ENCODE measurements at regions not wholly inside any gene's neighbourhood (a gene's known extent, or its start where the extent isn't known, plus 50 kb on each side); places are given as distances from the start of the nearest gene placed in this dataset.

- no peak for TF ChIP-seq NRF1 (IDR thresholded peaks at IDR 0.05; ENCODE audit: low read depth, low read length)
- TF ChIP-seq TAF1 (IDR thresholded peaks at IDR 0.05; ENCODE audit: low read depth, low read length) = peak; percentile 47; the same call in 1 of the 2 replicates
- TF ChIP-seq RAD21 (IDR thresholded peaks at IDR 0.05 in 1 of 2, conservative IDR thresholded peaks at IDR 0.05 in 1 of 2; ENCODE audit: low read depth in 2 of 2, low read length in 2 of 2) = peak in 1 of 2 experiments; percentile 12; a peak in 2 of 4 replicates
- peak in 1 of 2 experiments; percentile 80; a peak in 1 of 4 replicates for TF ChIP-seq HDAC2 (IDR thresholded peaks at IDR 0.05; ENCODE audit: borderline replicate concordance in 1 of 2, low read depth in 2 of 2, low read length in 2 of 2)
- peak; percentile 92 for TF ChIP-seq NANOG (IDR thresholded peaks at IDR 0.05; ENCODE audit: insufficient read depth, low read depth, low read length, poor library complexity, severe bottlenecking)
- TF ChIP-seq JUN (IDR thresholded peaks at IDR 0.05; ENCODE audit: low read depth, low read length) = no peak
- TF ChIP-seq TCF12 (IDR thresholded peaks at IDR 0.05; ENCODE audit: low read depth, low read length) = peak; percentile 3; the same call in 1 of the 2 replicates
- TF ChIP-seq JUND (IDR thresholded peaks at IDR 0.05; ENCODE audit: low read length) = peak; percentile 10; the same call in 1 of the 2 replicates
- peak; percentile 34; the same call in 1 of the 2 replicates for TF ChIP-seq YY1 (IDR thresholded peaks at IDR 0.05; ENCODE audit: low read depth, low read length)
- TF ChIP-seq SP2 (IDR thresholded peaks at IDR 0.05; ENCODE audit: low read length) = no peak
- no peak for TF ChIP-seq CBX8 (IDR thresholded peaks at IDR 0.05; ENCODE audit: borderline replicate concordance, low read depth, low read length)
- TF ChIP-seq TAF7 (optimal IDR thresholded peaks at IDR 0.05; ENCODE audit: borderline replicate concordance, low read depth, low read length) = no peak
- TF ChIP-seq KDM1A (IDR thresholded peaks at IDR 0.05; ENCODE audit: borderline replicate concordance, low read length) = peak; percentile 62; the same call in 1 of the 2 replicates
- TF ChIP-seq, protein P1, sequence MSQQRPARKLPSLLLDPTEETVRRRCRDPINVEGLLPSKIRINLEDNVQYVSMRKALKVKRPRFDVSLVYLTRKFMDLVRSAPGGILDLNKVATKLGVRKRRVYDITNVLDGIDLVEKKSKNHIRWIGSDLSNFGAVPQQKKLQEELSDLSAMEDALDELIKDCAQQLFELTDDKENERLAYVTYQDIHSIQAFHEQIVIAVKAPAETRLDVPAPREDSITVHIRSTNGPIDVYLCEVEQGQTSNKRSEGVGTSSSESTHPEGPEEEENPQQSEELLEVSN (IDR thresholded peaks at IDR 0.05) = peak; percentile 58; the same call in 1 of the 2 replicates
- TF ChIP-seq, protein P2, sequence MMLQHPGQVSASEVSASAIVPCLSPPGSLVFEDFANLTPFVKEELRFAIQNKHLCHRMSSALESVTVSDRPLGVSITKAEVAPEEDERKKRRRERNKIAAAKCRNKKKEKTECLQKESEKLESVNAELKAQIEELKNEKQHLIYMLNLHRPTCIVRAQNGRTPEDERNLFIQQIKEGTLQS (IDR thresholded peaks at IDR 0.05; ENCODE audit: insufficient read depth, low read depth, low read length) = no peak
- peak; percentile 92 for TF ChIP-seq CREB1 (IDR thresholded peaks at IDR 0.05)
- no peak for TF ChIP-seq SAP30 (IDR thresholded peaks at IDR 0.05; ENCODE audit: insufficient read depth, insufficient replicate concordance, low read length)
- TF ChIP-seq EGR1 (IDR thresholded peaks at IDR 0.05; ENCODE audit: borderline replicate concordance, low read depth, low read length) = no peak
- no peak for TF ChIP-seq USF2 (IDR thresholded peaks at IDR 0.05; ENCODE audit: low read length)
Measured at GRCh38 chr10:30784897-30785605, 155.5 kb upstream of the LYZL2 start (continued).

All from H1 (cell line).